ENCODE measurements at regions not wholly inside any gene's neighbourhood (a gene's known extent, or its start where the extent isn't known, plus 50 kb on each side); places are given as distances from the start of the nearest gene placed in this dataset.
A peak's percentile ranks its signal among the peaks of the same experiment; 100 is the strongest.

- ATAC-seq (no peak), DNase-seq (no peak)
- H3K36me3 Mint-ChIP-seq (ENCODE audit: low read depth) = peaks cover 4% of the 10 kb centered on the region
- peaks cover 11% of the 10 kb centered on the region for H3K27me3 Mint-ChIP-seq
- H3K4me1 Mint-ChIP-seq = no peaks in the 10 kb centered on the region
- no peak overlapping the region for H3K4me3 Mint-ChIP-seq
- H3K9me3 ChIP-seq (ENCODE audit: control insufficient read depth, low read length, poor library complexity, severe bottlenecking) = no peaks in the 10 kb centered on the region
- H3K27ac Mint-ChIP-seq = no peak overlapping the region
Observed at GRCh38 chr4:141290771-141291170, 70.1 kb downstream of the ZNF330 start.

GRCh38 chr4:141294306-141294705 is 73.6 kb downstream of the ZNF330 start:
- no peak overlapping the region for H3K4me3 Mint-ChIP-seq
- ATAC-seq (no peak), DNase-seq (no peak)
- H3K27me3 Mint-ChIP-seq = peaks cover 9% of the 10 kb centered on the region
- peaks cover 4% of the 10 kb centered on the region for H3K36me3 Mint-ChIP-seq (ENCODE audit: low read depth)
- H3K9me3 ChIP-seq (ENCODE audit: control insufficient read depth, low read length, poor library complexity, severe bottlenecking) = no peaks in the 10 kb centered on the region
- no peak overlapping the region for H3K27ac Mint-ChIP-seq
- no peaks in the 10 kb centered on the region for H3K4me1 Mint-ChIP-seq

- no peak overlapping the region for H3K27ac Mint-ChIP-seq
- no peak overlapping the region for H3K4me3 Mint-ChIP-seq
- no peaks in the 10 kb centered on the region for H3K4me1 Mint-ChIP-seq
- H3K9me3 ChIP-seq (ENCODE audit: control insufficient read depth, low read length, poor library complexity, severe bottlenecking) = no peaks in the 10 kb centered on the region
- peaks cover 13% of the 10 kb centered on the region for H3K27me3 Mint-ChIP-seq
- DNase-seq (no peak), ATAC-seq (no peak)
- H3K36me3 Mint-ChIP-seq (ENCODE audit: low read depth) = no peaks in the 10 kb centered on the region
Observed at GRCh38 chr4:141301216-141301615, 80.5 kb downstream of the ZNF330 start.

DNA sequence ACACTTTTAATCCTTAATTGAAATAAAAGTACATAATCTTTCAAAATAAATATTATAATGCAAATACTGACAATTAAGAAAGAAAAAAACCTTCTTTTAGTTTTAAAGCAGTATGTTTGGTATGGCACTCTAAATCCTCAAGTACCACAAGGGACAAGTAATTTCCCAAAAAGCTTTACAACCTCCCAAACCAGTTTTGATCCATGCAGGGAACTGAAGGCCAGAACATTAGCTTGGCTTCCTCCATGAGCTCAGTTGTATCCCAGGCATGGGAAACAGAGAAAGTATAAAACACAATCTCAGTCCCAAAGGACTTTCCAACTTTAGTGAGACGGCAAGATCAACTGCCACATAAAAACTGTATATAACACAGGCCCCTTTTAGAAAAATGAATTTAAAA is 82.2 kb downstream of the ZNF330 start:
- Mint-ChIP-seq H3K36me3 (ENCODE audit: low read depth) (no peaks in the 10 kb centered on the region), H3K4me3 (no peak overlapping the region), H3K4me1 (peaks cover 4% of the 10 kb centered on the region), H3K27me3 (peaks cover 13% of the 10 kb centered on the region), H3K27ac (no peak overlapping the region)
- H3K9me3 ChIP-seq (ENCODE audit: control insufficient read depth, low read length, poor library complexity, severe bottlenecking) = no peaks in the 10 kb centered on the region
- ATAC-seq (no peak), DNase-seq (no peak)

- ATAC-seq (no peak), DNase-seq (no peak)
- Mint-ChIP-seq H3K27ac (no peak overlapping the region), H3K36me3 (ENCODE audit: low read depth) (no peaks in the 10 kb centered on the region), H3K4me3 (no peak overlapping the region), H3K27me3 (peaks cover 9% of the 10 kb centered on the region), H3K4me1 (peaks cover 4% of the 10 kb centered on the region)
- H3K9me3 ChIP-seq (ENCODE audit: control insufficient read depth, low read length, poor library complexity, severe bottlenecking) = no peaks in the 10 kb centered on the region
Observed at GRCh38 chr4:141304346-141304745, 83.7 kb downstream of the ZNF330 start.

- no peaks in the 10 kb centered on the region for H3K36me3 Mint-ChIP-seq (ENCODE audit: low read depth)
- no peaks in the 10 kb centered on the region for H3K9me3 ChIP-seq (ENCODE audit: control insufficient read depth, low read length, poor library complexity, severe bottlenecking)
- H3K27me3 Mint-ChIP-seq = peaks cover 9% of the 10 kb centered on the region
- peaks cover 4% of the 10 kb centered on the region for H3K4me1 Mint-ChIP-seq
- H3K4me3 Mint-ChIP-seq = no peak overlapping the region
- ATAC-seq (no peak), DNase-seq (no peak)
- no peak overlapping the region for H3K27ac Mint-ChIP-seq
Observed at GRCh38 chr4:141306331-141306730, 85.6 kb downstream of the ZNF330 start.

DNA sequence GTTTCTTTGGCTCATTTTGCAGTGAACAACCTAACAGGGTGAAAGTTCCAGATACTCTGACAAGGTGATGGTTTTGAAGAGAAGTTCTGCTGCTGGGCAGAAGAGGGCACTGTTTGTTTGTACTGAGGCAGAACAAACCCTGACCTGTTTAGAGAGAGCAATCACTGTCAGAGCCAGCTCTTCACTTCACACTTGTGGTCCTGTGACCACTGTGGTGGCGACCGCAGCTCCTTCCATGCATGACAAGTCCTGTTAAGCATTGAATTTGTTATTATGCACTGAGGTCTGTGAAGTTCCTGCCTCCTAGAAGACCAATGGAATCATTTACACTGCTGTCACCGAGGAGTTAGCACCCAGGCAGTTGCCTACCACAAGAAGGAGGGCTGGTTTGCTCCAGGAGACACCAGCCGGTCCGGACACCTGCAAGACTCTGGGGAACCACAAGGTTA is 86.6 kb downstream of the ZNF330 start:
- Mint-ChIP-seq H3K4me3 (no peak overlapping the region), H3K4me1 (peaks cover 4% of the 10 kb centered on the region), H3K36me3 (ENCODE audit: low read depth) (no peaks in the 10 kb centered on the region), H3K27ac (no peak overlapping the region), H3K27me3 (peaks cover 9% of the 10 kb centered on the region)
- ATAC-seq (peak; percentile 95), DNase-seq (peak in 2 of 3 donors; percentile 13 to 27)
- no peaks in the 10 kb centered on the region for H3K9me3 ChIP-seq (ENCODE audit: control insufficient read depth, low read length, poor library complexity, severe bottlenecking)

GRCh38 chr4:141309874-141310273 is 89.2 kb downstream of the ZNF330 start:
- Mint-ChIP-seq H3K36me3 (ENCODE audit: low read depth) (no peaks in the 10 kb centered on the region), H3K27ac (no peak overlapping the region), H3K4me1 (peaks cover 6% of the 10 kb centered on the region), H3K27me3 (peaks cover 14% of the 10 kb centered on the region), H3K4me3 (no peak overlapping the region)
- DNase-seq = no peak
- ATAC-seq = no peak
- H3K9me3 ChIP-seq (ENCODE audit: control insufficient read depth, low read length, poor library complexity, severe bottlenecking) = no peaks in the 10 kb centered on the region

- no peak overlapping the region for H3K27ac Mint-ChIP-seq
- peaks cover 15% of the 10 kb centered on the region for H3K27me3 Mint-ChIP-seq
- H3K36me3 Mint-ChIP-seq (ENCODE audit: low read depth) = no peaks in the 10 kb centered on the region
- H3K4me3 Mint-ChIP-seq = no peak overlapping the region
- ATAC-seq (no peak), DNase-seq (no peak)
- H3K4me1 Mint-ChIP-seq = peaks cover 6% of the 10 kb centered on the region
- no peaks in the 10 kb centered on the region for H3K9me3 ChIP-seq (ENCODE audit: control insufficient read depth, low read length, poor library complexity, severe bottlenecking)
Observed at GRCh38 chr4:141311246-141312204, 90.8 kb downstream of the ZNF330 start.

DNA sequence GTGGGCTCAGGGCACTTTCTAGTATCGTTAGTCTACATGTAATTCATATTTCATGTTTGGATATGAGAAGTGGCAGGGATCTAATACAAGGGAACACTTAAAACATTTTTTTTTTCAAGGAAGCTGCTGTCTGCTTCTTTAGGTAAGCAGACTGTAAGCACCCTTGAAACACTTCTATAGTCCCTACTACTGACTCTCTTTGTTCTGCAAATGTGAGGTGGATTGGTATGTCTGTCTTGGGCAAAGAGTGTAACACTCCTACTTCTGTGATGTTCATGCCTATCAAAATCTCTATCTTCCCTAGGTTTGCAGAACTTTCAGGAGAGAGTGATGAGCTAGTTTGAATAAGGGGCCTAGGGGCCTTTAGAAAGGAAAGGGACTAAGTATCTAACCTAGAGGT is 93.9 kb downstream of the ZNF330 start:
- Mint-ChIP-seq H3K27ac (no peak overlapping the region), H3K27me3 (peaks cover 42% of the 10 kb centered on the region), H3K4me1 (peaks cover 3% of the 10 kb centered on the region), H3K36me3 (ENCODE audit: low read depth) (no peaks in the 10 kb centered on the region), H3K4me3 (no peak overlapping the region)
- DNase-seq = no peak
- no peaks in the 10 kb centered on the region for H3K9me3 ChIP-seq (ENCODE audit: control insufficient read depth, low read length, poor library complexity, severe bottlenecking)
- ATAC-seq = no peak

DNA sequence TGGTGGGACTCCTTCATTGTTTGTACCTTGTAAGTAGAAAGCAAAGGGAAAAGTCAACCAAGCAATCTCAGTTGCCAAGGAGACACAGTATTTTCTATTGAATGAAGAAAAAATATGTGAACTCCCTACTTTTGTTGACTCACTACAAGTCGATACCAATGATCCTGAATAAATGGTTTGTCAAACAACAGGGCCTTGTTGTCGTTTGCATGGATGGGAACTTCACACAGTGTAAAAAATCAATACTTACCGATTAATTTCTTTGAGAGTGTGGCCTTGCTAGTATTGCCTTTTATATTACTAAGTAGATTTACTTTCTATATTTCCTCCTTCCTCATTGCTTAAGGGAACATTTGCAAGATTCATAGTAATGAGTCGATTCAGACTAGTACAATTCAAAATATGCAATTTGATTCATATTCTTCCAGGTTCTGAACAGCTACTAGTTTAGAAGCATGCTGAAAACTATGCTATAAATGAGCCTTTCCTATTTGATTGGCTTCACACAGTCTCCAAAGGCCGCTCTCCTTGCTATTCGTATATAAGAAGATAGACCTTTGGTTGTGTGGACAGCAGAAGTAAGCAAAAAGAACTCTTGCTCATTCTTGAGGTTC is 108.0 kb downstream of the ZNF330 start:
- no peak overlapping the region for H3K27ac Mint-ChIP-seq
- H3K27me3 Mint-ChIP-seq = peaks cover 52% of the 10 kb centered on the region
- no peak for ATAC-seq
- no peaks in the 10 kb centered on the region for H3K4me1 Mint-ChIP-seq
- no peak for DNase-seq
- H3K9me3 ChIP-seq (ENCODE audit: control insufficient read depth, low read length, poor library complexity, severe bottlenecking) = no peaks in the 10 kb centered on the region
- H3K4me3 Mint-ChIP-seq = no peak overlapping the region
- H3K36me3 Mint-ChIP-seq (ENCODE audit: low read depth) = peaks cover 2% of the 10 kb centered on the region

DNA sequence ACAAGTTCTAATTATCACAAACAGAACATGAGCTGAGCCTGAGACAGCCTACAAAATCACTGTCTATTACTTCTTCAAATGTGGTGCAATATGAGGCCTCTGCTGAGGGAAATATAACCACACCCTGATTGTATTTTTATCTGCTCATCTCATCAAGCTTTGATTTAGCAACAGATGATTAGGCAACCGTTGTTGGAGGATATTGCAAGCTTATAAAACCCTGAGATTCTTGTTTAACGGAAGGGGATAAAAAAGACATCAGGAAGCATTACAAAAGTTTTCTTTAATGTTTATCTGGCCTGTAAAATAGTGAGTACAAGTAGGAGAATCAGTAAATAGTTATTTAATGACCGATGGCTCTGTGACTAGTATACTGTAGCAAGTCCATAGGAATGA is 108.5 kb downstream of the ZNF330 start:
- DNase-seq (no peak), ATAC-seq (no peak)
- Mint-ChIP-seq H3K4me1 (no peaks in the 10 kb centered on the region), H3K27ac (no peak overlapping the region), H3K4me3 (no peak overlapping the region), H3K27me3 (peaks cover 47% of the 10 kb centered on the region), H3K36me3 (ENCODE audit: low read depth) (peaks cover 2% of the 10 kb centered on the region)
- no peaks in the 10 kb centered on the region for H3K9me3 ChIP-seq (ENCODE audit: control insufficient read depth, low read length, poor library complexity, severe bottlenecking)

GRCh38 chr4:141330616-141331015 is 109.9 kb downstream of the ZNF330 start:
- Mint-ChIP-seq H3K27ac (no peak overlapping the region), H3K4me1 (no peaks in the 10 kb centered on the region), H3K27me3 (peaks cover 39% of the 10 kb centered on the region), H3K4me3 (no peak overlapping the region), H3K36me3 (ENCODE audit: low read depth) (peaks cover 2% of the 10 kb centered on the region)
- DNase-seq (no peak), ATAC-seq (no peak)
- H3K9me3 ChIP-seq (ENCODE audit: control insufficient read depth, low read length, poor library complexity, severe bottlenecking) = no peaks in the 10 kb centered on the region

Data from T-helper 17 cell (primary cell).